ENCODE measurements at regions not wholly inside any gene's neighbourhood (a gene's known extent, or its start where the extent isn't known, plus 50 kb on each side); places are given as distances from the start of the nearest gene placed in this dataset.
A peak's percentile ranks its signal among the peaks of the same experiment; 100 is the strongest.

DNA sequence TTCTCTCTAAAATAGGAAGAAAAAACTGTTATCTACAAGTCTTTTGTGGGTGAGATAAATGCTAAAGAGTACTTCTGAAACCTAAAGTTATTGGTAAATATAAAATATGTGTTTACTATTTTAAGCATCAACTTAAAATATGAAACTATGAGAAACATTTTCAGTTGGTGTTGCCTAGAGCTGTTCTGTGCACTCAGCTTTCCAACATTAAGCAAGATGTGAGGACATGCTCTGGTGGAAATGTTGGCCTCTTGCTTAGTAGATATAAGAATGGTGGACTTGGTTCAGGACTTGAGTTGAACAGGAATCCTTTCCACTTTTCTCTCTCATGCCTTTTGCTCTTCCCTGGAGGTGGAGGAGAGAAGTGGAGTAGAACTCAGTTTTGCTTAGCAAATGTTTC, 164.1 kb upstream of the PELI2 start:
- FAIRE-seq, result no peak
- Histone ChIP-seq H3K79me2 (ENCODE audit: insufficient read depth, low read length) (no peaks in the 10 kb centered on the region), H3K27me3 (ENCODE audit: insufficient read depth, low read length) (peaks cover 13% of the 10 kb centered on the region)

DNA sequence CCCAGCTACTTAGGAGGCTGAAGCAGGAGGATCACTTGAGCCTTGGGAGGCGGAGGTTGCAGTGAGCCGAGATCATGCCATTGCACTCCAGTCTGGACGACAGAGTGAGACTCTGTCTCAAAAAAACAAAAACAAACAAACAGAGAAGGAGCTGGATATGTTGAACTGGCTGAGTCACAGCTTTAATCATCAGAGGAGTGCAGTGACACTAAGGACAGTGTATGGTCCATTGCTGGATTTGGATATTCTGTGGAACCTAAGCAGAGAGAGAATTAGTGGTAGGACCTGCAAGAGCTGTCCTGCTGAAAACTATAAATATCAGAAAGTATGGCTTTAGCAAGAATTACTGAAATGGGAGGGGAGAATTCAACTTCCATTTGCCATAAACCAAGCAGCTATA, 163.0 kb upstream of the PELI2 start:
- H3K27me3 ChIP-seq (ENCODE audit: insufficient read depth, low read length), result peaks cover 13% of the 10 kb centered on the region
- TF ChIP-seq, protein P1, sequence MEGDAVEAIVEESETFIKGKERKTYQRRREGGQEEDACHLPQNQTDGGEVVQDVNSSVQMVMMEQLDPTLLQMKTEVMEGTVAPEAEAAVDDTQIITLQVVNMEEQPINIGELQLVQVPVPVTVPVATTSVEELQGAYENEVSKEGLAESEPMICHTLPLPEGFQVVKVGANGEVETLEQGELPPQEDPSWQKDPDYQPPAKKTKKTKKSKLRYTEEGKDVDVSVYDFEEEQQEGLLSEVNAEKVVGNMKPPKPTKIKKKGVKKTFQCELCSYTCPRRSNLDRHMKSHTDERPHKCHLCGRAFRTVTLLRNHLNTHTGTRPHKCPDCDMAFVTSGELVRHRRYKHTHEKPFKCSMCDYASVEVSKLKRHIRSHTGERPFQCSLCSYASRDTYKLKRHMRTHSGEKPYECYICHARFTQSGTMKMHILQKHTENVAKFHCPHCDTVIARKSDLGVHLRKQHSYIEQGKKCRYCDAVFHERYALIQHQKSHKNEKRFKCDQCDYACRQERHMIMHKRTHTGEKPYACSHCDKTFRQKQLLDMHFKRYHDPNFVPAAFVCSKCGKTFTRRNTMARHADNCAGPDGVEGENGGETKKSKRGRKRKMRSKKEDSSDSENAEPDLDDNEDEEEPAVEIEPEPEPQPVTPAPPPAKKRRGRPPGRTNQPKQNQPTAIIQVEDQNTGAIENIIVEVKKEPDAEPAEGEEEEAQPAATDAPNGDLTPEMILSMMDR (IDR thresholded peaks at IDR 0.05; ENCODE audit: insufficient read depth, low read depth, low read length), result no peak
- no peaks in the 10 kb centered on the region for H3K4me1 ChIP-seq (ENCODE audit: insufficient read depth, low read length)
- no peak overlapping the region for H3K4me2 ChIP-seq (ENCODE audit: low read length)
- H3K9me3 Mint-ChIP-seq (ENCODE audit: unreplicated experiment), result no peaks in the 10 kb centered on the region
- no peak overlapping the region for H3K4me3 Mint-ChIP-seq (ENCODE audit: unreplicated experiment)
- H3K27ac Mint-ChIP-seq (ENCODE audit: unreplicated experiment), result no peak overlapping the region
- H3K4me1 Mint-ChIP-seq (ENCODE audit: low read depth, unreplicated experiment), result no peaks in the 10 kb centered on the region
- H4K20me1 ChIP-seq (ENCODE audit: insufficient read depth, low read length), result no peaks in the 10 kb centered on the region
- no peaks in the 10 kb centered on the region for H3K36me3 ChIP-seq (ENCODE audit: insufficient read depth, low read length)
- no peak overlapping the region for H3K27ac ChIP-seq (ENCODE audit: low read depth, low read length)
- no peaks in the 10 kb centered on the region for H3K36me3 Mint-ChIP-seq (ENCODE audit: low read depth, unreplicated experiment)
- H2AFZ ChIP-seq (ENCODE audit: low read depth, low read length), result no peak overlapping the region
- no peaks in the 10 kb centered on the region for H3K9me3 ChIP-seq (ENCODE audit: insufficient read depth, low read depth, low read length)
- H3K4me3 ChIP-seq (ENCODE audit: insufficient read depth, low read depth, low read length), result no peak overlapping the region
- no peak overlapping the region for H3K9ac ChIP-seq (ENCODE audit: low read length)
- H3K27me3 Mint-ChIP-seq (ENCODE audit: low read depth, unreplicated experiment), result peaks cover 26% of the 10 kb centered on the region
- FAIRE-seq (no peak), DNase-seq (ENCODE audit: low read depth) (no peak)
- H3K79me2 ChIP-seq (ENCODE audit: insufficient read depth, low read length), result no peaks in the 10 kb centered on the region

More for the DNA sequence above, 164.1 kb upstream of the PELI2 start:
- Mint-ChIP-seq H3K4me3 (ENCODE audit: unreplicated experiment) (no peak overlapping the region), H3K27me3 (ENCODE audit: low read depth, unreplicated experiment) (peaks cover 26% of the 10 kb centered on the region), H3K27ac (ENCODE audit: unreplicated experiment) (no peak overlapping the region), H3K9me3 (ENCODE audit: unreplicated experiment) (no peaks in the 10 kb centered on the region), H3K36me3 (ENCODE audit: low read depth, unreplicated experiment) (no peaks in the 10 kb centered on the region), H3K4me1 (ENCODE audit: low read depth, unreplicated experiment) (no peaks in the 10 kb centered on the region)
- TF ChIP-seq EZH2 (IDR thresholded peaks at IDR 0.05; ENCODE audit: insufficient read depth, low read length), result no peak
- no peak overlapping the region for H3K9ac ChIP-seq (ENCODE audit: low read length)
- no peak overlapping the region for H3K4me2 ChIP-seq (ENCODE audit: low read length)
- H4K20me1 ChIP-seq (ENCODE audit: insufficient read depth, low read length), result no peaks in the 10 kb centered on the region
- H3K36me3 ChIP-seq (ENCODE audit: insufficient read depth, low read length), result no peaks in the 10 kb centered on the region
- no peak overlapping the region for H3K27ac ChIP-seq (ENCODE audit: low read depth, low read length)
- no peaks in the 10 kb centered on the region for H3K9me3 ChIP-seq (ENCODE audit: insufficient read depth, low read depth, low read length)
- H3K4me3 ChIP-seq (ENCODE audit: insufficient read depth, low read depth, low read length), result no peak overlapping the region
- no peak for DNase-seq (ENCODE audit: low read depth)
- H3K4me1 ChIP-seq (ENCODE audit: insufficient read depth, low read length), result no peaks in the 10 kb centered on the region
- no peak overlapping the region for H2AFZ ChIP-seq (ENCODE audit: low read depth, low read length)

DNA sequence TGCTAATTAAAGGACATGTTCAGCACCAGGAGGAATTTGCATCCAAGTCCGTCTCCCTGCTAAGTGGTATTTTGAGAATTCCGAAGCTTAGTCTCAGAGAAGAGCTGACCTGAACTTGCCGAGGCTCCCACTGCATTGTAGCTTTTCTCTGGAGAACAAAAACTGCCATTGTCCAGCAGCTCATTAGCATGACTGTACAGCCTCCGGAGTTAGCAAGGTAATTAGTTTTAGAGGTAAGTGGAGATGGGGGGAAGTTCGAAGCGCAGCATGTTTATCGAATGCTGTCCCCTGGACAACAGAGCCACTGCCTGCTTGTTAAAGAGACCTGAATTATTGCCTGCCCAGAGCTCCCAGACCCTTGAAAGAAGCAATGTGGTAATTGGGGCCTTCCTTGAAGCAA, 160.3 kb upstream of the PELI2 start:
- no peak overlapping the region for H3K9ac ChIP-seq (ENCODE audit: low read length)
- H4K20me1 ChIP-seq (ENCODE audit: insufficient read depth, low read length), result no peaks in the 10 kb centered on the region
- no peaks in the 10 kb centered on the region for H3K79me2 ChIP-seq (ENCODE audit: insufficient read depth, low read length)
- no peak overlapping the region for H3K27ac ChIP-seq (ENCODE audit: low read depth, low read length)
- no peak overlapping the region for H2AFZ ChIP-seq (ENCODE audit: low read depth, low read length)
- DNase-seq (ENCODE audit: low read depth), result peak; percentile 34
- H3K4me3 ChIP-seq (ENCODE audit: insufficient read depth, low read depth, low read length), result no peak overlapping the region
- Mint-ChIP-seq H3K27me3 (ENCODE audit: low read depth, unreplicated experiment) (peaks cover 26% of the 10 kb centered on the region), H3K4me3 (ENCODE audit: unreplicated experiment) (no peak overlapping the region), H3K9me3 (ENCODE audit: unreplicated experiment) (no peaks in the 10 kb centered on the region), H3K4me1 (ENCODE audit: low read depth, unreplicated experiment) (no peaks in the 10 kb centered on the region), H3K36me3 (ENCODE audit: low read depth, unreplicated experiment) (no peaks in the 10 kb centered on the region), H3K27ac (ENCODE audit: unreplicated experiment) (no peak overlapping the region)
- no peaks in the 10 kb centered on the region for H3K36me3 ChIP-seq (ENCODE audit: insufficient read depth, low read length)
- TF ChIP-seq EZH2 (IDR thresholded peaks at IDR 0.05; ENCODE audit: insufficient read depth, low read length), result no peak
- TF ChIP-seq, protein P1 (IDR thresholded peaks at IDR 0.05; ENCODE audit: insufficient read depth, low read depth, low read length), result no peak
- no peak for FAIRE-seq
- no peaks in the 10 kb centered on the region for H3K9me3 ChIP-seq (ENCODE audit: insufficient read depth, low read depth, low read length)
- H3K4me1 ChIP-seq (ENCODE audit: insufficient read depth, low read length), result no peaks in the 10 kb centered on the region
- H3K27me3 ChIP-seq (ENCODE audit: insufficient read depth, low read length), result peaks cover 13% of the 10 kb centered on the region
- peak overlapping the region; percentile 29 for H3K4me2 ChIP-seq (ENCODE audit: low read length)
